ENCODE measurements at regions not wholly inside any gene's neighbourhood (a gene's known extent, or its start where the extent isn't known, plus 50 kb on each side); places are given as distances from the start of the nearest gene placed in this dataset.

- TF ChIP-seq MEF2A (IDR thresholded peaks at IDR 0.05; ENCODE audit: borderline replicate concordance, low read depth) (no peak), GATA2 (CRISPR knock-in tag; IDR thresholded peaks at IDR 0.05) (no peak), RFX5 (IDR thresholded peaks at IDR 0.05; ENCODE audit: low read length) (no peak)
- TF ChIP-seq, protein P1, sequence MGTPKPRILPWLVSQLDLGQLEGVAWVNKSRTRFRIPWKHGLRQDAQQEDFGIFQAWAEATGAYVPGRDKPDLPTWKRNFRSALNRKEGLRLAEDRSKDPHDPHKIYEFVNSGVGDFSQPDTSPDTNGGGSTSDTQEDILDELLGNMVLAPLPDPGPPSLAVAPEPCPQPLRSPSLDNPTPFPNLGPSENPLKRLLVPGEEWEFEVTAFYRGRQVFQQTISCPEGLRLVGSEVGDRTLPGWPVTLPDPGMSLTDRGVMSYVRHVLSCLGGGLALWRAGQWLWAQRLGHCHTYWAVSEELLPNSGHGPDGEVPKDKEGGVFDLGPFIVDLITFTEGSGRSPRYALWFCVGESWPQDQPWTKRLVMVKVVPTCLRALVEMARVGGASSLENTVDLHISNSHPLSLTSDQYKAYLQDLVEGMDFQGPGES (IDR thresholded peaks at IDR 0.05; ENCODE audit: low read depth, low read length), result no peak
These were observed 401.0 kb upstream of the ZFHX3 start (continued) for GRCh38 chr16:73448970-73449369.

DNA sequence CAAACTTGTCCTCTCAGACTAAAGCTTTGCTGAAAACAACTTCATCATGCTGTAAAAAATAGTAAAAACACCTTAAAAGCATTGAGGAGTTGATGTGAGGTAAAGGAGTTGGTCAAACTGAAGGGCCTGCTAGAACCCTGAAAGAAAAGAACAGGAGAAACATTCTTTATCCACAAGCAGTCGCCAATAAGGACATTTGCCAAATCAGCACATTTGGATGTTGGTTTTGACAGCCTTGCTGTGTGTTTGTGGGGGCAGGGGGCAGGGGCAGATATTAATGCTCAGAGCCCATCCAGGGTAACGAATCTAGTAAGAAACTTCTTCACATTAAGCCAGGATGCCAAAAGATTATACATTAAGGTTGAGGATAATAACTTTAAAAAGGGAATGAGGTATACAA, 399.9 kb upstream of the ZFHX3 start:
- peaks cover 14% of the 10 kb centered on the region; the same call in 1 of the 2 replicates for H3K9me3 ChIP-seq
- no peak overlapping the region for H3K4me2 ChIP-seq
- no peaks in the 10 kb centered on the region for H3K36me3 ChIP-seq (replicated peaks in 1 of 2; ENCODE audit: control insufficient read depth in 1 of 2, insufficient read depth in 2 of 2, low read length in 1 of 2)
- TF ChIP-seq RCOR1 (IDR thresholded peaks at IDR 0.05; ENCODE audit: low read length), result no peak
- TF ChIP-seq, protein P2, sequence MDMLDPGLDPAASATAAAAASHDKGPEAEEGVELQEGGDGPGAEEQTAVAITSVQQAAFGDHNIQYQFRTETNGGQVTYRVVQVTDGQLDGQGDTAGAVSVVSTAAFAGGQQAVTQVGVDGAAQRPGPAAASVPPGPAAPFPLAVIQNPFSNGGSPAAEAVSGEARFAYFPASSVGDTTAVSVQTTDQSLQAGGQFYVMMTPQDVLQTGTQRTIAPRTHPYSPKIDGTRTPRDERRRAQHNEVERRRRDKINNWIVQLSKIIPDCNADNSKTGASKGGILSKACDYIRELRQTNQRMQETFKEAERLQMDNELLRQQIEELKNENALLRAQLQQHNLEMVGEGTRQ (IDR thresholded peaks at IDR 0.05; ENCODE audit: borderline replicate concordance, low read depth, low read length), result no peak
- TF ChIP-seq RFX5 (IDR thresholded peaks at IDR 0.05; ENCODE audit: low read length), result no peak
- TF ChIP-seq FOXJ3 (CRISPR knock-in tag; IDR thresholded peaks at IDR 0.05), result no peak
- no peak for TF ChIP-seq GATA2 (CRISPR knock-in tag; IDR thresholded peaks at IDR 0.05)
- TF ChIP-seq RXRA (IDR thresholded peaks at IDR 0.05; ENCODE audit: borderline replicate concordance, low read depth), result no peak
- TF ChIP-seq ELF1 (IDR thresholded peaks at IDR 0.05), result no peak
- TF ChIP-seq REST (IDR thresholded peaks at IDR 0.05; ENCODE audit: low read depth, low read length), result no peak
- no peak for TF ChIP-seq GABPA (IDR thresholded peaks at IDR 0.05; ENCODE audit: low read depth)
- no peak for TF ChIP-seq SMC3 (IDR thresholded peaks at IDR 0.05; ENCODE audit: low read depth, low read length)
- no peak overlapping the region for H3K27ac ChIP-seq (ENCODE audit: low read depth in 2 of 2, low read length in 1 of 2)
- ChIA-PET CTCF (no interaction called here), POLR2A (no interaction called here)
- H3K9ac ChIP-seq, result no peak overlapping the region
- H3K9me2 ChIP-seq, result no peaks in the 10 kb centered on the region
- no peaks in the 10 kb centered on the region for H3K79me2 ChIP-seq (ENCODE audit: insufficient read depth)
- H3F3A ChIP-seq (replicated peaks; ENCODE audit: insufficient read depth), result no peaks in the 10 kb centered on the region
- H2AFZ ChIP-seq (ENCODE audit: low read depth), result no peak overlapping the region
- WGBS (ENCODE audit: low lambda C conversion rate), result 21% methylated on average over 2 of the region's 2 CpGs
- no peak overlapping the region for H3K4me3 ChIP-seq (ENCODE audit: low read depth in 2 of 2, low read length in 1 of 2)
- no peaks in the 10 kb centered on the region for H3K27me3 ChIP-seq (ENCODE audit: insufficient read depth)
- no peaks in the 10 kb centered on the region for H3K4me1 ChIP-seq (ENCODE audit: control insufficient read depth in 1 of 2, insufficient read depth in 2 of 2, low read depth in 1 of 2, low read length in 1 of 2)
- no peak for DNase-seq
- no peaks in the 10 kb centered on the region for H4K20me1 ChIP-seq (ENCODE audit: insufficient read depth)

Measured in SK-N-SH (cell line).